ENCODE measurements at regions not wholly inside any gene's neighbourhood (a gene's known extent, or its start where the extent isn't known, plus 50 kb on each side); places are given as distances from the start of the nearest gene placed in this dataset.

GRCh38 chr13:99737481-99738245, 233.9 kb downstream of the ZIC5 start:
- TF ChIP-seq CTCF (IDR thresholded peaks at IDR 0.05) (no peak), POLR2A (IDR thresholded peaks at IDR 0.05) (no peak)
